CD1c-positive myeloid dendritic cell (primary cell): ENCODE measurements at regions not wholly inside any gene's neighbourhood (a gene's known extent, or its start where the extent isn't known, plus 50 kb on each side); places are given as distances from the start of the nearest gene placed in this dataset.

Experiments used
- DNase-seq: peaks from one replicate; pipeline ENCODE4 v3.0.0-alpha.2; 2016; ENCODE audit errors: extremely low spot score

GRCh38 chr4:126223784-126224407 lies 909.1 kb downstream of the FAT4 start:
- DNase-seq: no peak

GRCh38 chr4:126227428-126227827 lies 912.7 kb downstream of the FAT4 start:
- DNase-seq: no peak

GRCh38 chr4:126230269-126230668 lies 915.5 kb downstream of the FAT4 start:
- DNase-seq: no peak

- DNase-seq: no peak
These were observed 918.7 kb downstream of the FAT4 start for GRCh38 chr4:126233483-126233882.

GRCh38 chr4:126238013-126238412 lies 923.3 kb downstream of the FAT4 start:
- no peak for DNase-seq

GRCh38 chr4:126241634-126242033 lies 926.9 kb downstream of the FAT4 start:
- no peak for DNase-seq

GRCh38 chr4:126242679-126243390 lies 928.1 kb downstream of the FAT4 start:
- DNase-seq: no peak

- DNase-seq: no peak
These were observed 932.7 kb downstream of the FAT4 start for GRCh38 chr4:126247409-126247808.

GRCh38 chr4:126250006-126250405 lies 935.3 kb downstream of the FAT4 start:
- no peak for DNase-seq

GRCh38 chr4:126251169-126251568 lies 936.4 kb downstream of the FAT4 start:
- DNase-seq: no peak

GRCh38 chr4:126262665-126263064 lies 947.9 kb downstream of the FAT4 start:
- DNase-seq: no peak

- DNase-seq: no peak
These were observed 950.1 kb downstream of the FAT4 start for GRCh38 chr4:126264839-126265238.

GRCh38 chr4:126265888-126266287 lies 951.1 kb downstream of the FAT4 start:
- no peak for DNase-seq

- no peak for DNase-seq
These were observed 952.9 kb downstream of the FAT4 start for GRCh38 chr4:126267689-126268088.

GRCh38 chr4:126268106-126268505 lies 953.4 kb downstream of the FAT4 start:
- DNase-seq: no peak

- no peak for DNase-seq
These were observed 954.4 kb downstream of the FAT4 start for GRCh38 chr4:126269106-126269505.

- no peak for DNase-seq
These were observed 956.5 kb downstream of the FAT4 start for GRCh38 chr4:126271292-126271691.

- DNase-seq: no peak
These were observed 959.0 kb downstream of the FAT4 start for GRCh38 chr4:126273746-126274145.

GRCh38 chr4:126291886-126292285 lies 977.1 kb downstream of the FAT4 start:
- no peak for DNase-seq

GRCh38 chr4:126298271-126298670 lies 983.5 kb downstream of the FAT4 start:
- DNase-seq: no peak

- DNase-seq: no peak
These were observed 991.6 kb downstream of the FAT4 start for GRCh38 chr4:126306152-126306869.

GRCh38 chr4:126318376-126318775 lies 1003.6 kb downstream of the FAT4 start:
- DNase-seq: no peak

- no peak for DNase-seq
These were observed 1014.2 kb downstream of the FAT4 start for GRCh38 chr4:126328914-126329313.
